Neural crest cell (in vitro differentiated cells): ENCODE measurements at regions not wholly inside any gene's neighbourhood (a gene's known extent, or its start where the extent isn't known, plus 50 kb on each side); places are given as distances from the start of the nearest gene placed in this dataset.
"Not testable (repeated sequence)": the region's sequence is repeated elsewhere in the genome, so short reads cannot be mapped to it uniquely, and the experiment has no call there.

Experiments
- DNase-seq: peaks from one replicate; pipeline ENCODE4 v3.0.0; 2021; ENCODE audit warnings: low read depth, mixed read lengths, low spot score
- H3K27ac Mint-ChIP-seq: one replicate; pipeline ENCODE4 v1.8.0; 2021; ENCODE audit warnings: mild to moderate bottlenecking, mixed read lengths; ENCODE audit not compliant: unreplicated experiment
- H3K27me3 Mint-ChIP-seq: 2 replicates; pipeline ENCODE4 v1.8.0; 2021; ENCODE audit warnings: low read depth, mild to moderate bottlenecking, mixed read lengths
- H3K36me3 Mint-ChIP-seq: 2 replicates; pipeline ENCODE4 v1.8.0; 2021; ENCODE audit warnings: low read depth, mild to moderate bottlenecking, mixed read lengths
- H3K4me1 Mint-ChIP-seq: 2 replicates; pipeline ENCODE4 v1.8.0; 2021; ENCODE audit warnings: mixed read lengths
- H3K4me3 Mint-ChIP-seq: one replicate; pipeline ENCODE4 v1.8.0; 2021; ENCODE audit warnings: mild to moderate bottlenecking, mixed read lengths
- H3K9me3 Mint-ChIP-seq: 2 replicates; pipeline ENCODE4 v1.8.0; 2021; ENCODE audit warnings: mixed read lengths
- CTCF ChIP-seq: fragments of 200-600 bp; sonication (generic); conservative IDR thresholded peaks from 2 replicates; pipeline ENCODE4 v1.5.0; 2021; ENCODE audit warnings: antibody characterized with exemption, mild to moderate bottlenecking

- no peaks in the 10 kb centered on the region for H3K27me3 Mint-ChIP-seq
- no peak overlapping the region for H3K4me3 Mint-ChIP-seq
- no peaks in the 10 kb centered on the region for H3K4me1 Mint-ChIP-seq
- no peak overlapping the region for H3K27ac Mint-ChIP-seq
- DNase-seq: no peak
- TF ChIP-seq CTCF: no peak
- peaks cover 10% of the 10 kb centered on the region for H3K9me3 Mint-ChIP-seq
- peaks cover 4% of the 10 kb centered on the region for H3K36me3 Mint-ChIP-seq
Measured at GRCh38 chr16:35210681-35211433, 1751.4 kb downstream of the TP53TG3F start.

DNA sequence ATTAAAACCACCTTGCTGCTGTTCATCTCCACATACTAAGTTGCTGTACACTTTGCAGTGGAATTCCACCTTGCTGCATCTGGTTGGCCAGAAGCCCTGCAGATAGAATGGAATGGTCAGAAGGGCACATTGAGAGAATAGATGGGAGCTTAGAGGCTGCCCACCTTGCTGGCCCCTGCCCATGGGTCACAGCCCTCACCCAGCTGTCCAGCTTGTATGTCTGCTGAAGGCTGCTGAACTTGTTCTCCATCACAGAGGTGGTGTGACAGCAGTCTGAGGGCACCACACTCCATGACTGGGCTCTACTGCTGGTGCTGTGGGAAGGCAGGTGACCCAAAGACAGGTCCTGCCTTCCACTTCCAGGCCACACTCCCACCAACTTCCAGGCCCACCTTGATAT is 1755.4 kb downstream of the TP53TG3F start:
- no peaks in the 10 kb centered on the region for H3K27me3 Mint-ChIP-seq
- H3K4me1 Mint-ChIP-seq: no peaks in the 10 kb centered on the region
- DNase-seq: no peak
- H3K27ac Mint-ChIP-seq: no peak overlapping the region
- peaks cover 11% of the 10 kb centered on the region for H3K9me3 Mint-ChIP-seq
- H3K4me3 Mint-ChIP-seq: no peak overlapping the region
- TF ChIP-seq CTCF: no peak
- peaks cover 4% of the 10 kb centered on the region for H3K36me3 Mint-ChIP-seq

- no peak for TF ChIP-seq CTCF
- Mint-ChIP-seq H3K36me3 (peaks cover 4% of the 10 kb centered on the region), H3K4me1 (no peaks in the 10 kb centered on the region), H3K9me3 (peaks cover 9% of the 10 kb centered on the region), H3K27me3 (no peaks in the 10 kb centered on the region), H3K27ac (no peak overlapping the region), H3K4me3 (no peak overlapping the region)
- no peak for DNase-seq
Measured at GRCh38 chr16:35215287-35215686, 1755.9 kb downstream of the TP53TG3F start.

GRCh38 chr16:35216261-35216660 is 1756.8 kb downstream of the TP53TG3F start:
- not testable (repeated sequence) for H3K4me3 Mint-ChIP-seq, H3K4me1 Mint-ChIP-seq, H3K36me3 Mint-ChIP-seq, DNase-seq, H3K27ac Mint-ChIP-seq, H3K9me3 Mint-ChIP-seq, H3K27me3 Mint-ChIP-seq

- no peaks in the 10 kb centered on the region for H3K27me3 Mint-ChIP-seq
- DNase-seq: no peak
- H3K4me3 Mint-ChIP-seq: no peak overlapping the region
Measured at GRCh38 chr16:35221482-35222185, 1762.2 kb downstream of the TP53TG3F start.

More at GRCh38 chr16:35221482-35222185, 1762.2 kb downstream of the TP53TG3F start:
- no peak for TF ChIP-seq CTCF
- peaks cover 12% of the 10 kb centered on the region for H3K9me3 Mint-ChIP-seq
- H3K36me3 Mint-ChIP-seq: peaks cover 7% of the 10 kb centered on the region
- H3K4me1 Mint-ChIP-seq: no peaks in the 10 kb centered on the region
- H3K27ac Mint-ChIP-seq: no peak overlapping the region
